ENCODE measurements at regions not wholly inside any gene's neighbourhood (a gene's known extent, or its start where the extent isn't known, plus 50 kb on each side); places are given as distances from the start of the nearest gene placed in this dataset.

DNA sequence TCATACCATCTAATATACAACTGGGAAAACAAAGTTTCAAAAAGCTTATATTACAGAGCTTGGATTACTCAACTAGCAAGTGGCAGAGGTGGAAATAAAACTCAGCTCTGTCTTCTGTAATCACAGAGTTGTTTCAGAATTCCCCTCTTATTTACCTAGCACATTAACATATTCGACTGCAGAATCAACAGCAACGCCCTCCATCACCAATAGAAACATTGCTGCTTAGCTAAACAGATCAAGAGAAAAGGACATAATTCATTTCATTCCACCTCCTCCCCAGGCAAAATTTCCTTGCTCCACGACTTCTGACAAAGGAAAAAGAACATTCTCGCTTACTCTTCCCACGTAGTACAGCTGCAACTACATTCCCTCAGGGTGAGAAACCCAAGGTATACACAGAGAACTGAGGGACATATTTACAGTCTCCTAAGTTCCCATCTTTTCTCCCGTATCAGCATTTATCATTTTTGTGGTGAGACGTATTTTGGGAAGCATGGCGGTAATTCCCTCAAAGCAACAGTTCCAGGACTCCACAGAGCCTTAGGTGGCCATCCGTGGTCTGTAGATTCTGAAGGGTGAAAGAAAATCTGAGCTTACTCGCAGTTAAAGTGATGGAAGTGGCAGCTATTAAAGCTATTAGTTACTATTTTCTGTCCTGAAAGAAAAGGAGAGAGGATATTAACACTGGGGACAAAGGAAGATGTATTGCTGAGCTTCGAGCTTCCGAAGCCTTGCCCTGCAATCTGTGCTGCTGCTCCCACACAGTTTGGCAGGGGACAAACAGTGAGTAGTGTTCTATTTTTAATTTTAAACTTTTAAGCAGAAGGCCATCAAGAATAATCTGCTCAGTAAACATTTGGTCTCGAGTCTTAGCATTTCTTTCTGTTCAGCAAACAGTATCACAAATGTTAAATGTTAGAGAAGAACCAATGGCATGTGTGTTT is 1296.2 kb downstream of the CDH8 start:
- Histone ChIP-seq H3K36me3 (ENCODE audit: control insufficient read depth in 4 of 4, insufficient read depth in 3 of 4, low read depth in 1 of 4, low read length in 3 of 4) (no peaks in the 10 kb centered on the region), H3K9ac (ENCODE audit: low read depth in 1 of 2, low read length in 2 of 2) (no peak overlapping the region), H3K27me3 (ENCODE audit: control insufficient read depth in 4 of 4, insufficient read depth in 4 of 4, low read length in 3 of 4) (no peaks in the 10 kb centered on the region), H3K9me3 (ENCODE audit: control insufficient read depth in 4 of 4, low read length in 3 of 4) (no peaks in the 10 kb centered on the region), H3K27ac (ENCODE audit: low read depth in 1 of 2, low read length in 2 of 2) (no peak overlapping the region), H3K4me3 (ENCODE audit: low read depth in 1 of 3, low read length in 3 of 3) (no peak overlapping the region), H3K4me1 (ENCODE audit: control insufficient read depth in 4 of 4, insufficient read depth in 4 of 4, low read length in 3 of 4) (no peaks in the 10 kb centered on the region)
- TF ChIP-seq, protein P1, sequence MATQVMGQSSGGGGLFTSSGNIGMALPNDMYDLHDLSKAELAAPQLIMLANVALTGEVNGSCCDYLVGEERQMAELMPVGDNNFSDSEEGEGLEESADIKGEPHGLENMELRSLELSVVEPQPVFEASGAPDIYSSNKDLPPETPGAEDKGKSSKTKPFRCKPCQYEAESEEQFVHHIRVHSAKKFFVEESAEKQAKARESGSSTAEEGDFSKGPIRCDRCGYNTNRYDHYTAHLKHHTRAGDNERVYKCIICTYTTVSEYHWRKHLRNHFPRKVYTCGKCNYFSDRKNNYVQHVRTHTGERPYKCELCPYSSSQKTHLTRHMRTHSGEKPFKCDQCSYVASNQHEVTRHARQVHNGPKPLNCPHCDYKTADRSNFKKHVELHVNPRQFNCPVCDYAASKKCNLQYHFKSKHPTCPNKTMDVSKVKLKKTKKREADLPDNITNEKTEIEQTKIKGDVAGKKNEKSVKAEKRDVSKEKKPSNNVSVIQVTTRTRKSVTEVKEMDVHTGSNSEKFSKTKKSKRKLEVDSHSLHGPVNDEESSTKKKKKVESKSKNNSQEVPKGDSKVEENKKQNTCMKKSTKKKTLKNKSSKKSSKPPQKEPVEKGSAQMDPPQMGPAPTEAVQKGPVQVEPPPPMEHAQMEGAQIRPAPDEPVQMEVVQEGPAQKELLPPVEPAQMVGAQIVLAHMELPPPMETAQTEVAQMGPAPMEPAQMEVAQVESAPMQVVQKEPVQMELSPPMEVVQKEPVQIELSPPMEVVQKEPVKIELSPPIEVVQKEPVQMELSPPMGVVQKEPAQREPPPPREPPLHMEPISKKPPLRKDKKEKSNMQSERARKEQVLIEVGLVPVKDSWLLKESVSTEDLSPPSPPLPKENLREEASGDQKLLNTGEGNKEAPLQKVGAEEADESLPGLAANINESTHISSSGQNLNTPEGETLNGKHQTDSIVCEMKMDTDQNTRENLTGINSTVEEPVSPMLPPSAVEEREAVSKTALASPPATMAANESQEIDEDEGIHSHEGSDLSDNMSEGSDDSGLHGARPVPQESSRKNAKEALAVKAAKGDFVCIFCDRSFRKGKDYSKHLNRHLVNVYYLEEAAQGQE (IDR thresholded peaks at IDR 0.05) = no peak
- no peak for TF ChIP-seq TAF1 (conservative IDR thresholded peaks at IDR 0.05)
- TF ChIP-seq HNF4G (IDR thresholded peaks at IDR 0.05) = no peak
- TF ChIP-seq GABPA (IDR thresholded peaks at IDR 0.05 in 1 of 2, conservative IDR thresholded peaks at IDR 0.05 in 1 of 2) = no peak
- no peak for TF ChIP-seq CTCF (IDR thresholded peaks at IDR 0.05; ENCODE audit: low read depth, low read length, missing input control)
- TF ChIP-seq ATF3 (IDR thresholded peaks at IDR 0.05) = no peak
- no peak for TF ChIP-seq RAD21 (IDR thresholded peaks at IDR 0.05)
- TF ChIP-seq, protein P2, sequence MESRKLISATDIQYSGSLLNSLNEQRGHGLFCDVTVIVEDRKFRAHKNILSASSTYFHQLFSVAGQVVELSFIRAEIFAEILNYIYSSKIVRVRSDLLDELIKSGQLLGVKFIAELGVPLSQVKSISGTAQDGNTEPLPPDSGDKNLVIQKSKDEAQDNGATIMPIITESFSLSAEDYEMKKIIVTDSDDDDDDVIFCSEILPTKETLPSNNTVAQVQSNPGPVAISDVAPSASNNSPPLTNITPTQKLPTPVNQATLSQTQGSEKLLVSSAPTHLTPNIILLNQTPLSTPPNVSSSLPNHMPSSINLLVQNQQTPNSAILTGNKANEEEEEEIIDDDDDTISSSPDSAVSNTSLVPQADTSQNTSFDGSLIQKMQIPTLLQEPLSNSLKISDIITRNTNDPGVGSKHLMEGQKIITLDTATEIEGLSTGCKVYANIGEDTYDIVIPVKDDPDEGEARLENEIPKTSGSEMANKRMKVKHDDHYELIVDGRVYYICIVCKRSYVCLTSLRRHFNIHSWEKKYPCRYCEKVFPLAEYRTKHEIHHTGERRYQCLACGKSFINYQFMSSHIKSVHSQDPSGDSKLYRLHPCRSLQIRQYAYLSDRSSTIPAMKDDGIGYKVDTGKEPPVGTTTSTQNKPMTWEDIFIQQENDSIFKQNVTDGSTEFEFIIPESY (IDR thresholded peaks at IDR 0.05) = no peak
- no peak for TF ChIP-seq YY1 (IDR thresholded peaks at IDR 0.05)
- no peak for TF ChIP-seq FOXA1 (IDR thresholded peaks at IDR 0.05)
- TF ChIP-seq RXRA (IDR thresholded peaks at IDR 0.05) = no peak
- no peak for TF ChIP-seq JUND (IDR thresholded peaks at IDR 0.05)
- no peak for TF ChIP-seq HNF4A (conservative IDR thresholded peaks at IDR 0.05)
- 58% methylated on average over 13 of the region's 13 CpGs for WGBS
- no peak for DNase-seq (ENCODE audit: low spot score)

All from liver (tissue), 8 donors.